ENCODE measurements at regions not wholly inside any gene's neighbourhood (a gene's known extent, or its start where the extent isn't known, plus 50 kb on each side); places are given as distances from the start of the nearest gene placed in this dataset.

DNA sequence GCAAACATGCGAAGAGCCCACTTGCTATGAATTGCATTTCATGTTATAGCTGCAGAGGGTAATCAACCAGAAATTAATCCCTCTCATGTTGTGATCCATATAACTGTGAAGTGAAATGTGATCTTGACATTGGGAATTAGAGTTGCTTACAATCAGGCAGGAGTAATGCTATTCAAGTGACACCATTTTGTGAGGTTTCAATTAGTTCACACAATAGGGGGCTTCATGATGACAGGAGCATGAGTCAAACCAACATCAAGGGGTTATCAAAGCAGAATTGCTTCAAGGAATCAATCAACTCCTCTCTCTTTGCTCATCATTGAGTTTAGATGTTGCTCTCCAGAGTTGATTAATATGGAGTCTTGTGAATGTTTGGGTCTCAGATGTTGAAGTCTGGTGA lies 1585.2 kb upstream of the TENM4 start:
- TF ChIP-seq POLR2A (IDR thresholded peaks at IDR 0.05): no peak
- TF ChIP-seq, protein P1, sequence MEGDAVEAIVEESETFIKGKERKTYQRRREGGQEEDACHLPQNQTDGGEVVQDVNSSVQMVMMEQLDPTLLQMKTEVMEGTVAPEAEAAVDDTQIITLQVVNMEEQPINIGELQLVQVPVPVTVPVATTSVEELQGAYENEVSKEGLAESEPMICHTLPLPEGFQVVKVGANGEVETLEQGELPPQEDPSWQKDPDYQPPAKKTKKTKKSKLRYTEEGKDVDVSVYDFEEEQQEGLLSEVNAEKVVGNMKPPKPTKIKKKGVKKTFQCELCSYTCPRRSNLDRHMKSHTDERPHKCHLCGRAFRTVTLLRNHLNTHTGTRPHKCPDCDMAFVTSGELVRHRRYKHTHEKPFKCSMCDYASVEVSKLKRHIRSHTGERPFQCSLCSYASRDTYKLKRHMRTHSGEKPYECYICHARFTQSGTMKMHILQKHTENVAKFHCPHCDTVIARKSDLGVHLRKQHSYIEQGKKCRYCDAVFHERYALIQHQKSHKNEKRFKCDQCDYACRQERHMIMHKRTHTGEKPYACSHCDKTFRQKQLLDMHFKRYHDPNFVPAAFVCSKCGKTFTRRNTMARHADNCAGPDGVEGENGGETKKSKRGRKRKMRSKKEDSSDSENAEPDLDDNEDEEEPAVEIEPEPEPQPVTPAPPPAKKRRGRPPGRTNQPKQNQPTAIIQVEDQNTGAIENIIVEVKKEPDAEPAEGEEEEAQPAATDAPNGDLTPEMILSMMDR (IDR thresholded peaks at IDR 0.05): no peak
